Limb (tissue), 2 donors: ENCODE measurements at regions not wholly inside any gene's neighbourhood (a gene's known extent, or its start where the extent isn't known, plus 50 kb on each side); places are given as distances from the start of the nearest gene placed in this dataset.
"Not testable (repeated sequence)": the region's sequence is repeated elsewhere in the genome, so short reads cannot be mapped to it uniquely, and the experiment has no call there.

Source experiments
- DNase-seq, 2 donors: peaks; one replicate each; pipeline ENCODE4 v3.0.0-alpha.2; 2016; ENCODE audit errors: extremely low spot score in 2 of 2

GRCh38 chr12:97005174-97005573, 98.1 kb downstream of the NEDD1 start:
- DNase-seq, result no peak

DNA sequence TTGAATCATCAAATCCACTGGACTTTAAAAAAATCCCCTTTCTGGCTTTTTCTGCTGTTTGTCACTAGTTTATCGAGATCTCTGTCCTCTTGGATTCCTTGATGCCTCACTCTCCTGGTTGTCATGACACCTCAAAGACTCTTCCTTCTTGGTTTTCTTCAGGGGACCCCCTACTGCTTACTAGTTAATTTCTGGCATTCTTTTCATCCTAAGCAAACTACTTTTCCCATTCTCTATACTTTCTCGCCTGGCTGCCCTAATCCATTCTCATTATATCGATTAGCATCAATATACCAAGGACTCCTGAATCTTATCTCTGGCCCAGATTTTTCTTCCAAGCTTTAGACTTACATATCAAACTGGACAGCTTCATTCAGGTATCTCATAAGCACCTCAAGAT, 98.6 kb downstream of the NEDD1 start:
- no peak for DNase-seq

DNA sequence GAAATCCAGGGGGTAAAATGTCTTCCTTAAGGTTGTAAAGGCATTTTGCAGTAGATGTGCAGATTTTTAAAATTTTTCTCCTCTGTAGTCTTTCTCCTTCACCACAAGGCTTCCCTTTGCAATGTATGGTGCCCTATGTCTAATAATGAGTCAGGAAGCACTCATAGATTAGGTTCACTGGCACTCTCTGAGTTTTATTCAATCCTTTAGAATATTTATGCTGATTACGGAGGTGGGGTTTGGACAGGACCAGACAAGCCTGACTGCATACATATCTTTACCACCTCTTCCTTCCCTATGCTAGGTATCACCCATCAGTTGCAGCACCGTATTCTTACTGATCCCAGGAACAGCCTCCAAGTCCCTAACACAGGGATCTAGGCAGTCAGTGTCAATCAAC, 99.5 kb downstream of the NEDD1 start:
- no peak for DNase-seq

DNA sequence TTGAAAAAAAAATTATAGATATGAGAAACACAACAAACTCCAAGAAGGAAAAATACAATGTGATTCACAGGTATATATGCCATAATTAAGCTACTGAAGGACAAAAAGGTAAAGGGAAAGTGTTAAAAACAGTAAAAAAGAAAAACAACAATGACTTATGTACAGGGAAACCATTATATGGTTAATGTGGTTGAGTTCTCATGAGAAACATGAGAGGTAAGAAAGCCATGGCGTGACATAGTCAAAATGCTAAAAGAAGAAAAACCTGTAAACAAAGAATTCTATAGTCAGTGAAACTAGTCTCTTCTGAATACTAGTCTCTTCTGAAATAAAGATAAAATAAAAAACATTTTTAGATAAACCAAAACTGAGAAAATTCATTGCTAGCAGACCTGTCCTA, 109.1 kb downstream of the NEDD1 start:
- no peak for DNase-seq

DNA sequence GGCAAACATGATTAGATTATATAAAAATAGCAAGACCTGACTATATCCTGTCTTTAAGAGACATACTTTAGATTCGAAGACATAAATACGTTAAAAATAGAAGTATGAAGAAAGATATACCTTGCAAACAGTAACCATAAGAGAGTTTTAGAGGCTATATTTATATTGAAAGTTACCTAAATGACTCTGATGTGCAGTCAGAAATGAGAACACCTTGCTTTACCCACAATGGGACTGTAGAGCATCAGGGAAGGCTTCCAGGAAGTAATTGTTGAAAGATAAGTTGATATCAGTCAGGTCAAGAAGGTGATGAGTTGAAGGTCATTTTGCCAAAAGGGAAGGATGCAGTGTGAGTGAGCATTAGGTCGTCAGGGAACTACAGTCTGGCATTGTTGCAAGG, 110.2 kb downstream of the NEDD1 start:
- DNase-seq, result no peak

DNA sequence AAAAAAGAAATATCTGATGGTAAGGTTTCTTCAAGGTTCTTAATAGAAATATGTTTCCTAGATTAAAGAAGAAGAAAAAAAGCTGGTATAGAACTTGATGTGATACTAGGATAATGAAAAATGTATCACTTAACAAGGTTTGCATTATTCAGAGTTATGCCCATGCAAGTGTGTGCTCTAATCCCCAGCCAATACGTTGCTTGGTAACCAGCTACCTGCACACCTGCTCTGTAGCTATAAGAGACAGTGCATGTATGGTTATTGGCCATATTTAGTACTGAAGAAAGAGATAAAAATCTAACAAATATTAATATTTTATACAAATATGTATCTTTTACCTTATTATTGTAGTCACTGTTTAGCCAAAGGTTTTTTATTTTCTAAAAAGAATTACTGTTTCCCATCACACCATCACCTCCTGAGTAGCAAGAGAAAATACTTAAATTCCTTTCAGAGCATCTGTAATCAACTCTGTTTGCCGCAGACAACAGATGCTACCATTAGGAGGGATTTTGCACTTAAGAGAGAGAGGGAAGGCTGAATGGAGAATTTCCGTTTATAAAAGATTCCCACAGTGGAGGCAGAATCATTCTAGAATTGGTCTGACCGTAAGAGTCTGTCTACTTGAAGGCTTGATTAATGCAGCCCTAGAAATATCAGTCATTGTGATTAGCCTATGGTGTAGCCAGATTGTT, 115.6 kb downstream of the NEDD1 start:
- DNase-seq, result no peak

DNA sequence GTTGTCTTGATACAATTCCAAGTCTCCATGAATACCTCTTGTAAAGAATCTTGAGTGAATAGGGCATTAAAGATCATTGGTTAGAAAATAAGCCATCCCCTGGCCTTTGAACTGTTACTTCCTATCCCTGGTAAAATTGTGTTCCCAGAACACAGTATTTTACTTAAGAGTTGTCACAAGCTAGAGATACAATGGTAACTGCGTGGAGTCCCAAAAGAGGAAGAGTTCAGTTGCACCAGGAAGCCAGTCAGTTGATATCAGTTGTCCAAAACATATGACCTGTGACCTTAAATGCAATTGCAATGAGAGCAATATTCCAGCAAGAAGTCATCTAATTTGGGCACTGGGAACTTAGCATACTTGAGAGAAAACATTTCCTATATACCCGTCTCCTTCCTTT, 117.3 kb downstream of the NEDD1 start:
- DNase-seq, result no peak

DNA sequence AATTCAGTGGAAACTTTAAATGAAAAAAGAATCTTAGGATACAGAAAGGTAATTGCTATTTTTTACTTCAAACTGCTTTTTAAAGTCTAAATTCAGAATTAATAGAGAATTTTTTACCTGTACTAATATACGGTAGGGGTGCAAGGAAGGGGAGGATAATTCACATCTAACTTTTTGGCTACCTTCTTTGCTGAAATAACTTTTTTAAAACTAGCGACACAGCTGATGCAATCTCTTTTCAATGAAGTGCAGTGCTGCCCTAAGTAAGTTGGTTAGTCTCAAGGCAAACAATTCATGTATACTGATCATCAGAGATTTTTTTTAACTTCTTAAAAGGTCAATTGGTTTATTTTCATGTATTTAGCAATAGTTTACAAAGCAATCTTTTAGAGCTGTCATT, 119.8 kb downstream of the NEDD1 start:
- DNase-seq, result no peak

- no peak for DNase-seq
These were observed 120.4 kb downstream of the NEDD1 start for GRCh38 chr12:97027482-97027881.

DNA sequence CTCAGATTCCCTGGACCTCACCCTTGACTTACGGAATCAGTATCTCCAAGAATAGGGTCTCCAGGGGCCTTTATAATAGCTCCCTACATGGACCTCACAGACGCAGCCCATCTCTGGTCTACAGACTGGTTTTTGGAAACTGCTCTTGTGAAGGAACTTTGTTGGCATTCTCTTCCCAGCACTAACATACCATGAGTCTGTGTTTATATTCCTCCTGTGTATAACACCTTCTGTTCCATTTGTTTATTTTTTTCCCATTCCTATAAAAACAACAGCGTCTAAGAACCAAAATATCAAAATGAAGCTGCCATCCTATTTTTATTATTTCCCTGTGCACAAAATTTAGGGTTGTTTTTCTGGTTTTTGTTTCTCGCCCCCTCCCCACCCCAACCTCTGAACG, 131.1 kb downstream of the NEDD1 start:
- no peak for DNase-seq

GRCh38 chr12:97038834-97039233, 131.8 kb downstream of the NEDD1 start:
- DNase-seq, result no peak

DNA sequence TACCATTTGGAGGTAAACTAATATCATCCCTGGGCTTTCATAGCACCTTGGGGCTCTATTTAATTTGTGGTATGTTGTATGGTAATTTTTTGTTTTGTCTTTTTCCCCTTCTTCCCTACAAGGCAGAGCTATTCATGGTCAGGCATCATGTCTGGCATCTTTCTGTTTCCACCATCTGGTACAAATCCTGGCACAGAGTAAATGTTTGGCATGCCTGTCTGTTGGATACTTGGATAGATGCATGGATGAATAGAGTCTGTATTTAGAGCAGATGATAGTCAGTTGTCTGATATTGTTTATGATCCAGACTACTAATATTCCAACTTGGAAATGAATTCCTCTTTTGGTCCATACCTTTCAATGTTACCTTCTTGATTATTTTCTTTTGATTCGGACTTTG, 139.8 kb downstream of the NEDD1 start:
- no peak for DNase-seq

DNA sequence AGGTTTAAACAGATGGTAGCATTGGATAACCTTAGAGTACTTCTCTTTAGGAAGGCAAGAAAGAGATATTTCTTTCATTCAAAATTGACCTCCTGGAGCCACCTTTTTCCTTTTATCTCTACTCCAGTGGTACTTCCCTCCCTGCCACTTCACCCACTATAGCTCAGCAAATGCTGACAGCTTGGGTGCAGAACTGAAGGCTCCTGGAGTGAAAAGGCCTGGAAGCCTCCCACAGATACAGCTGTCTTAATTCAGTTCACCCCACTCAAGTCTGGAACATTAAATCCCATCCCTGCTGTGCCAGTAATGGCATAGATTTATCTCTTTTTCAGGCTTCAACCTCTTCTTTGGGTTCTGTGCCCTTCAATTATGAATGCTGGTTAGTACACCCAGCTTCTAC, 140.3 kb downstream of the NEDD1 start:
- no peak for DNase-seq

DNA sequence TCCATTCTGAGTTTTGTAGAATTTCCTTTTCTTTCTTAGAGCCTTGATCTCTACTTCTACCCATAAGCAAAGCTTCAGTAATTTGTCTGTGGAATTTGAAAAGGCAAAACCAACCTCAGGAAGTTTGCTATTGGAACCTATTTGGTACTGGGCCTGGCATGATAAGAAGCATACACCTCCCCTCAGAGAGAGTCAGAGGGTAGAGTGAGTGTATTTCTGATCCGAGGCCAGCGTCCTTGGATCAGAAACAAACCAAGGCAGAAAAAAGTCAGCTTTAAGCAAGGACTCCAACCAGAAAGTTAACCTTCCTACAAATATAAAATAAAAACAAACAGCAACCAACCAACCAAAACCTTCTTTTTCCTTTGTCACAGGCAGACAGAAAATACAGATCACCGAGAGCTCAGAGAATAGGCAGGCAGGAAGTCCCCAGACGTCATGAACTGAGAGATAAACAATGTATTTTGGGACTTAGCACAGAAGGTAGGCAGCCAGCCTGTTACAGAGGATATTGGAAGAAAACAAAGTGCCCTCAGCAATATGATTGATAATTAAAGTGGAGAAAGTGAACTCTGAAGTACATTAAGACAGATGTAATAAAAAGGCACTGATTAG, 141.5 kb downstream of the NEDD1 start:
- no peak for DNase-seq

DNA sequence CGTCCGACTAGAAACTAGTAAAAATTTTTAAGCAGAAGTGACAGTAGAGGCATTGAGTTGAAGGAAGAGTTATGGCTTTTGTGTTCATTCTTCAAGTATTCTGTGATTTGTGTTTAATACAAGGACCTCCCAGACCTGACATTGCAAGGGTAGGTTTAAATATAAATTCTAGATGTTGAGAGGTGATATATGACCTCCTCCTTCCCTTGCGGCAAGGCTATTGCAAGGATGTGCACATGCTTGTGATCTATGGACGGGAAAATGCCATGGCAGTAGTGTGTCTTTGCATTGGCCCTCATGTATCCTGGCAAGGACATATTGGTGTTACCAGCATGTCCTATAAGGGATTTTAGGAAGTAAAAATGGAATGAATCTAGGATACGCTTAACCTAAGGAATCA, 143.5 kb downstream of the NEDD1 start:
- no peak for DNase-seq

DNA sequence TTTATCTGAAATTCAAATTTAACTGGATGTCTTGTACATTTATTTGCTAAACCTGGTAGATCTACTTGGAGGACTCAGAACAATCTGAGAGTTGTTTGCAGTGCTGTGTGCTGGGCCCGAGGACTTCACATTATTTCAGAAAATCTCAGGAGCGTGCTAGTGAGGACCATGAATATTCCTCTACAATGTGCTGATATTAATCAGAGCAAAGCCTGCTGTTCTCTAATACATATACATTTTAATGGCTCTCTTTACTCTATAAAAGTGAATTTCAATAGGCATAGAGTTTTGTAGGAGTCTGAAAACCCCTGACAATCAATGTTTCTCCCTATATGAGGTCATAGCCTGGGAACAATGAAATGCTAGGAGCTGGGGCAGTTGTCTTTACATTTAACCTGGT, 144.3 kb downstream of the NEDD1 start:
- no peak for DNase-seq

- DNase-seq, result no peak
These were observed 154.1 kb downstream of the NEDD1 start for GRCh38 chr12:97061171-97061570.

GRCh38 chr12:97063292-97063935, 156.4 kb downstream of the NEDD1 start:
- DNase-seq, result no peak

DNA sequence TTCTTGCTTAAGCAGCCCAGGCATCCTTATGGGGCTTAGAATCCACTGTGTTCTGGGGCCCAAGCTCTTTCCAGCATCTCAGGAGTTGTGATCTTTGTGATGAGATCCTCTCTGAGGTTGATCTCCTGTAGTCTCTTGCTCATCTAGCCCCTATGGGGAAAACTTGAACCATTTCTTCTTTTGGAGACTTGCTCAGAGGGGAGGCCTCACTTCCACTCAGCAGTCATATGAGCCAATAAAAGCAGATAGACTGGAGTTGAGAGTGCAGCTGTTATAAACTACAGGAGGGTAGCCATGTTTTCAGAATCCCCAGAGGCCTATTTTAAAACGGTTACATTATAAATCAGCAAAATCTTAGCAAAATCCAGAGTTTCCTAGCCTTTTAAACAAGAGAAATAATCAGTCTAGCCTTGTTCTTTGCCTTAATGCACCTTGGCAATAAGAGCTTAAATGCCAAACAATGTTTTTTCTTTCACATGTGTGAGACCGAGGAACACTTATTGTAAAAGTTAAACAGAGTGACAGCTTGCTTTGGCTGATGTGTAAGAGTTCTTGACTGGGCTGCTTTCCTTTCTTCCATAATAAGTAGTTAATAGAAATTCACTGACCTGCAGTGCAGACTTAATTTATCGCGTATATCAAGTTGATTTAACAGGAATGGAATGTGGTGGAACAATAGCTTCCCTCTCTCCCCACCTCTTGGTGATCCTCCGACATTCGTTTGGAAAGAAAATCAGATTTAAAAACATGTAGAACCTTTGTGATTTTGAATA, 168.3 kb downstream of the NEDD1 start:
- peak in 1 of 2 donors; percentile 24 for DNase-seq

DNA sequence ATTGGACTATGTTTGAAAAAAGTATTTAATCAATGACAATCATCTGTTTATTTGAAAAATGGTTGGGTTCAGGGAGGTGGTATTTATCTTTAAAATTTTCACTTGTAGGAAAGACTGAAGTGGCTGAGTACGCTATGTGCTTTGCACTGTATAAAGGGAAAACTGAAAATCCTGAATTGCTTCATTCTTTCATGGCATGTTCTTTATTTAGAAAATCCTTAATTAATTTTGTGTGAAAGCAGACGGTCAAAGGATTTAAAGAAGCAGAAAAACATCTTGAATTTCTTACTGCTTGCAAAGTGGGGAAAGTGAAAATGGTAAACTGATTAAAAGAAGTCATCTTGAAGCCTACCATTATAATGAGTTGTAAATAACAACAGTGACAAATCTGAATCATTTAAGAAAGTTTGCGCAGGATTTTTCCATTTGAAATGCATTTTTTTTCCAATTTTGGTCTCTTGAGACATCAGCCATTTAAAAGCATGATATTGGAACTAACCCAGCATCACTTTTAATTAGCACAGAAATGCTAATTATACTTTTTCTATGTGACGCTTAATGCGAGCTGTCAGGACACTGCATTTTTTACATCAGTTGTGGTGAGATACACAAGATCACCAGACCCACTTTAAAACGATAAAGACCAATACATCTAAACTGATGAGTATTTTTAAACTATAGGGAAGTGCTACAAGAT, 169.0 kb downstream of the NEDD1 start:
- no peak for DNase-seq

DNA sequence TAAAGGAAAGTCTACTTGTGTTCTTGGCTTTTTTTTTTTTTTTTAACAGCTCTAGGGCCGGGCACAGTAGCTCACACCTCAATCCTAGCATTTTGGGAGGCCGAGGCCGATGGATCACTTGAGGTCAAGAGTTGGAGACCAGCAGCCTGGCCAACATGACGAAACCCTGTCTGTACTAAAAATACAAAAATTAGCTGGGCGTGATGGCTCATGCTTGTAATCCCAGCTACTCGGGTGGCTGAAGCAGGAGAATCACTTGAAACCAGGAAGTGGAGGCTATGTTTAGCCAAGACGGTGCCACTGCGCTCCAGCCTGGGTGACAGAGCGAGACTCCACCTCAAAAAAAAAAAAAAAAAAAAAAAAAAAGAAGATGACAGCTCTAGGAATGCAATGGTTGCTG, 169.9 kb downstream of the NEDD1 start:
- not testable (repeated sequence) for DNase-seq

DNA sequence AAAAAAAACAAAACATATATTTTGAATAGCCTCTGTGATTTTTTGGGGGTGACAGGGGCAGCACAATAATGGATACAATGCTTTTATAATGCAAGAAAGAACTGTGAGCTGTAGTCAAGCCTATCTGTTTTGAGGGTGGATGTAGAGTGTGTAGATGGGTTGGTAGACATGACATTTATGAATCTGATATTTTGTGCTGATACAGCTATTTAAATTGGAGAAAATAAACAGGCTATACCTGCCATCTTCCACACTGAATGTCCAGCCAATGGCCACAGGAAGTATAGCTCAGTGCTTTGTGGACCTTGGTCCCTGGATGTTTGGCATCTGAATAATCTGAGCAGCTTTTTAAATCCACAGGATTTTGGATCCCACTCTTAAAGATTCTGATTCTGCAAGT, 175.0 kb downstream of the NEDD1 start:
- DNase-seq, result no peak
